ENCODE measurements at regions not wholly inside any gene's neighbourhood (a gene's known extent, or its start where the extent isn't known, plus 50 kb on each side); places are given as distances from the start of the nearest gene placed in this dataset.

GRCh38 chr2:194907569-194907968 lies 749.5 kb upstream of the SLC39A10 start:
- TF ChIP-seq EZH2 (IDR thresholded peaks at IDR 0.05; ENCODE audit: insufficient read depth, low read length), result no peak
- no peak for TF ChIP-seq CTCF (IDR thresholded peaks at IDR 0.05; ENCODE audit: insufficient read depth, low read depth, low read length)
